Stimulated activated CD4-positive, alpha-beta T cell treated with anti-CD3 and anti-CD28 coated beads, Interleukin-12 subunit alpha, Interleukin-12 subunit beta, amount 100 ng/mL, for 24 hours (primary cell): ENCODE measurements at regions not wholly inside any gene's neighbourhood (a gene's known extent, or its start where the extent isn't known, plus 50 kb on each side); places are given as distances from the start of the nearest gene placed in this dataset.
"Not testable (repeated sequence)": the region's sequence is repeated elsewhere in the genome, so short reads cannot be mapped to it uniquely, and the experiment has no call there.

Source experiments
- DNase-seq, 2 experiments: peaks; one replicate each; pipeline ENCODE4 v3.0.0-alpha.2; 2020; ENCODE audit warnings: low read depth in 2 of 2

DNA sequence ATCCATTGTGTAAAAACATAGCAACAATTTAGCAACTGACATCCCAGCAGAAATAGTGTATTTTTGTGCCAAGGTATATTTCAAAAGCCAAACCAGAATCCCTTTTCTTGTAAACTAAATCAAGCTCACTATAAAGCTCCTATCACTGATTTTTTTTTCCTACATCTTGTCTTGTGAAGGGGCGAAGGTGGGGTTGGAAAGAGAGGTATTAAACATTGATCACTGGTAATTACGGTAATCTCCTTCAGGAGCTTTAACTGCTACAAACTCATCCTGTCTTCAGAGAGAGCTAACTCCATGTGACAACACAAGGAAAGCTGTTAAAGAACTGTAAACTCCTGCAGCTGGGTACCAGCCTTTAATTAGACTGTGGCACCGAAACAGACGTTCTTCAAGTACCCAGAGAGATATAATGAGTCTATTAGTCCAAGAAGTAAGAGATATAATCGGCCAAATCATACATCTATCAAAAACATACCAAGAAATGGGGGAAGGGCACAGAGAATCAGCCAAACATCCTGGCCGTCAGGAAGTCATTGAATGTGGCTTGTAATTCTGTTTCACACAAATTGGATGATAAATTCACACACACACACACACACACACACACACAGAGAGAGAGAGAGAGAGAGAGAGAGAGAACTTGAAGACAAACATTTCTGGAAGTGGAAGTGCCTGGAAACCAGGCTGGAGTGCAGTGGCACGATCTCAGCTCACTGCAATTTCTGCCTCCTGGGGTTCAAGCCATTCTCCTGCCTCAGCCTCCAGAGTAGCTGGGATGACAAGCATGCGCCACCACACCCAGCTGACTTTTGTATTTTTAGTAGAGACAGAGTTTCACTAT, 111.9 kb upstream of the PPARGC1A start:
- no peak for DNase-seq

DNA sequence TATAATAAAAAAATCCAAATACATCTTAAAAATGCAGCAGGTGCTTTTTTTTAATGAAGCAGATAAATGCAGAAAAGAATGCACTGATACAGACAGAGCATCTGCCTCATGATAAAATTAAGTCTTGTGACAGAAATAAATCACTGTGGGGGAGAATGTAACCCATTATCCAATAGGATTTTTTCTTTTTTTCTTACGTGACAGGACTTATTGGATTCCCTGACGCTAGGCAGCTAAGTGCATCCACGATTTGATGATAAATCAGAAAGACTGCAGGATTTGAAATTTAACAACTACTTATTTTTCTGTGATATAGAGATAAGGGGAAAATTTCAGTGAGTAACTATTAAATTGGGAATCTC, 110.6 kb upstream of the PPARGC1A start:
- DNase-seq: no peak

- no peak for DNase-seq
Observed at GRCh38 chr4:23999714-24000469, 110.0 kb upstream of the PPARGC1A start.

GRCh38 chr4:23993373-23993772, 103.5 kb upstream of the PPARGC1A start:
- DNase-seq: no peak

GRCh38 chr4:23991444-23991843, 101.6 kb upstream of the PPARGC1A start:
- no peak for DNase-seq

GRCh38 chr4:23986270-23986669, 96.4 kb upstream of the PPARGC1A start:
- no peak for DNase-seq

DNA sequence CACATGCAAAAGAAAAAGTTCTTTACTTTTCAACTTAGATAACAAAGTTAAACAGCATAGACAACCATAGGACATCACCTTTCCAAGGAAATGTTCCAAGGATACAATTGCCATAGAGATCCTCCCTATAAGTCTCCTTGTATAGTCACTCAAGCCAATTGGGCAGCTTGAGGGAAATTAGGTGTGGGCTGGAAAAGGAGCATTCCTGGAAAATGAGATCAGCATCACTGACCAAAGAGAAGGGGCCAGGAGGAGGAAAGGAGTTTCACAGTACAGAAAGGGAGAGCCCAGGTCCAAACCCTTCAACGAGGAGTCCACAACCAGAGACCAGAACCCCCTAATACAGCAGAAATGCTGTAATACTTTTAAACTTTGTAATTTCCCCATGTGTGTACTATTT, 91.5 kb upstream of the PPARGC1A start:
- no peak for DNase-seq

- no peak for DNase-seq
Observed at GRCh38 chr4:23979534-23979933, 89.7 kb upstream of the PPARGC1A start.

DNA sequence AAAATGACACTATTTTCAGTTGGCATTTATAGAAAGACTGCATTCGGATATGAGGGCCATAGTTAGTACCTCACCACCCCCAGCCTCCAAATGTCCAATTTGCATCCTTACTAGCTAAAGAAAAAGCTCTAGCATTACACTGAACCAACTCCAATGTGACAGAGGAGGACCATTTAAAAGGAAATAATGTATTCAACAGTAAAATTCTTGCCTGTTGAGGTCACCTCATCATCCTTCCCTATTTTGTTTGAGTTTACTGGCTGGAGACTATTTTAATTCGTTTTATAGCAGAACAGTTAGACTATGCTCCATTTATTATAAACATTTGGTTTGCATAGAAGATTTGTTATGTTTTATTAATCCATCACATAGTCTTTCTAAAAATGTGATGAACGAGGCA, 88.2 kb upstream of the PPARGC1A start:
- DNase-seq: no peak

GRCh38 chr4:23976423-23976822, 86.6 kb upstream of the PPARGC1A start:
- no peak for DNase-seq

DNA sequence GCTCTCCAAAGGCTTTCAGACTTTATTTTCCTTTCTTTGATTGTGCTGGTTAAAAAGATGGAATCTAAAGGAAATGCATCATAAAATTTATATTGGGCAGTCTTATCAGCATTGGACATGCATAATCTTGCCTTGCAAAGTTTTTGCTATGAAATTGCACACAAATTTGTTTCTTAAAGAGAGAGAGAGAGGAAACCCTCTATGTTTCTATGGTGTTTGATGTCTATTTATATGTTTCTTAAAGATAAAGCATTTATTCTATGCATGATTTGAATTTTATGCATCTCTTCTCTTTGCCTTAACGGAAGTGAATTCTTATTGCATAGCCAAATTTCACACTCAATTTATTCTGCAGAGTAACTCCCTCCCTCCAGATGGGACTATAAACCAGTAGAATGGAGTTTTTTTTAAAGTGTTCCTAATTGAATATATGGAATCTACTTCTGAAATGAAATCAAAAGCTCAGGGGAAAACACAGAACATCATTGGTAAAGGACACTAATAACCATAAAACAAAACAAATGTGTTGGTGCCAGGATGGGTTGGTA, 83.5 kb upstream of the PPARGC1A start:
- no peak for DNase-seq

DNA sequence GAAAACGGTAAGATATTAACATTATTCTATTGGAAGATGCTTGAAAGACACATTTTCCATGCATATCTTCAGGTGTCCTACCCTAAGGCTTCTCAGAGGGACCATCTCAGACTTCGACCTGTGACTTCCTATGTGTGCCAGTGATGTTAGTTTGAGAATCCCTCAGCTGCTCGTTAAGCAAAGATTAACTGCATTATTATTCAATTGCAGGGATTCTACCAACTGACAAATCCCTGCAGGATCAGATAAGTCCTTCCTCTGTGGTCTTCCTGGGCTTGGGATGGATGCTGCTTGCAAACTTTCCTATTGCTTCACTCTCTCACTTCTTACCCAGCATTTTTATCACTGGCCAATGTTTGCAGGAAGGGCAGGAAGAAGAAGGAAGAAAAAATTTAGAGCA, 83.0 kb upstream of the PPARGC1A start:
- no peak for DNase-seq

GRCh38 chr4:23972187-23972586, 82.3 kb upstream of the PPARGC1A start:
- DNase-seq: no peak

DNA sequence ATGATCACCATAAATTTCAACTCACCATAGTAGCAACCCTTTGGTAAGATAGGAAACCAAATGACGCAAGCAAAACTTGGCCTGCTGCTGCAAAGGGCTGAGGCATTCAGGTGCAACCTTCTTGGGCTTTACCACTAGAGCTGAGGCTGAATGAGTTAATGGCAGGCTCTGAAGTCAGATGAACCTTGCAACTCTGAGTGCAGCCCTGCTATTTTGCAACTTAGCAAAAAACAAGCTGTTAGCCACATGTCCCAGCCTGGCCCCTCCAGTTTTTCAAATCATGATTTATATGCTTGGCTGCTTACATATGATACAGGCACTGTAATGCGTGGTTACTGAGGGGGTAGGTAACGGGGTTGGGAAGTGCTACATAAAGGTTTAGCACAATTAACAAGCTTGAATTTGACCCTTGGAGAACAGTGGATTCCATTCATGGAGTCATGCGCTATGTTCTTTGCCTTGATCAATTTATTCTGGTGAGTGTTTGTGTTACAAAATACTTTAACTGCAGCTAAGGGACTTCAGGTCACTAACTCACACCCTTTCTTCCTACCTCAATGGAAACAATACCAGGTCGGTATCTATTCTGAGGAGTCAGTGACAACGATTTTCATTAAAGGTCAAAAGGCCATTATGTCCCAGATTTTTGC, 80.5 kb upstream of the PPARGC1A start:
- DNase-seq: no peak

DNA sequence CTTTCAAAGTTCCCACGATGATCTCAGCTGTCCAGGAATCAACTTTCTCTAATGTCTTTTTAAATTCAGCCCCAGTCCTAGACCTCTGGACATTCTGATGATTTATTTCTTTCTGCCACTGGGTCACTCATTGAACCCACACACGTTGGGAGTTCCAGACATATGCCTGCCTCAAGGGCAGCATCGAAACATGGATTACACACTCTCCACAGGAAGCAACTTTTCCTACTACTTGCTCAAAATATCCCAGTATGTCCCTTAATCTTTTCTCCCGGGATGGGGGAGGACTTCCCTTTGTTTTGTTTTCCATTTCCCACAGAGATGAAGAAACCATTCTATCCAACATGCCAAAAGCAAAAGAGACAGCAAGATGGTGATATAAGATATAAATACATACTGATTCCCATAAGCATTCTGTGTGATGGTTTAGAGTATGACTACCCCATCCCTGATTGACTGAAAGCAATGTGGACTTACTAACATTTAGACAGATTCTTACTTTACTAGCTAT, 79.8 kb upstream of the PPARGC1A start:
- no peak for DNase-seq

GRCh38 chr4:23967281-23967680, 77.4 kb upstream of the PPARGC1A start:
- DNase-seq: no peak

DNA sequence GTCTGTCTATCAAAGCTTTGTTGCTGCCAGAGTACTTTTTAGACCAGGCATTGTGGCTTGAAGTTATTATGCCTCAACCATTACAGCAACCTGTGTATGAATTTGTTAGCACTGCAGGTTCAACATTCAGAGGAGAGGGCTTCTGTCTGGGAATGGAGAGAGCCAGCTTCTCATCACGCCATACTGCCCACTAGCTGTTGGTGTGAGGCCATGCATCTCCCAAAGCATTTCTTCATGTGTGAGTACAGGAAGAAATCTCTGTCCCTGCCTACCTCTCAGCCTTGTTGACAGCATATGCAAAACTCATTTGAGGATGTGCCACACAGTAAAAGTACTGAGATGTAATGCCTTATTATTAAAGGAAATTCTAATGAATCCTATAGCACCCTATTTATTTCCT, 76.9 kb upstream of the PPARGC1A start:
- DNase-seq: no peak

DNA sequence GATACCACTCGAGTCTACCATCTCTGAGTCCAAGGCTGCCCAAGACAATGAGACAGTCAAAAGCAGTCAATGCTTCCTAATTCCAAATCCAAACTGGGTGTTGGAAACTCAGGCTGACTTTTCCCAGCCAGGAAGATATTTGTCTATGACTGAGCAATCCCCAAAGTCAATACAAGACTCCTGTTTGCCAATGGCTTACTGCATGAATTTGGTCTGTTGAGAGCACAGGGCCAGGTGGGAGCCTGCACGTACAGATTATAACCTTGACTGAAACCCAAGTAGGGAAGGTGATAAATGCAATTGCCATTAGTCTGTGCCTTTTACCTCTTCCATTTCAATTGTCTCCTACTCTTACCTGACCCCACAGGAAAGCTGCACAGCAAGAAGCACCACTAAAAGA, 72.6 kb upstream of the PPARGC1A start:
- no peak for DNase-seq

DNA sequence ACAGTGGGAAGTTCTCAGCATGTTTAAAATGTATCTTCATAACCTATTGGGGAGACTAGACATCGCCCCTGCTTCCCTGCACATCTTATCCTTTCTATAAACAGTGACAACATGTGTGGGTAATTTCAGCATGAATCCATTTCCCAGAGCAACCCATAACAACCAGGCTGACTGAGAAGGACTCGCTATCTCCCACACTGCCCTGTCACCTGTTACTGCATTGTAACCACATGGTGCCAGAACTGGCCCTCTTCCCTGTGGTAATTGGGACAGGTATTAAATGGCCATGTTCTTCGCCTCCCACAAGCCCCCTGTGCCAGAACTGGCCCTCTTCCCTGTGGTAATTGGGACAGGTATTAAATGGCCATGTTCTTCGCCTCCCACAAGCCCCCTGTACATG, 71.5 kb upstream of the PPARGC1A start:
- DNase-seq: not testable (repeated sequence)

GRCh38 chr4:23959396-23960148, 69.7 kb upstream of the PPARGC1A start:
- DNase-seq: no peak

- no peak for DNase-seq
Observed at GRCh38 chr4:23958749-23959148, 68.9 kb upstream of the PPARGC1A start.

- no peak for DNase-seq
Observed at GRCh38 chr4:23957465-23957864, 67.6 kb upstream of the PPARGC1A start.
